ENCODE measurements at regions not wholly inside any gene's neighbourhood (a gene's known extent, or its start where the extent isn't known, plus 50 kb on each side); places are given as distances from the start of the nearest gene placed in this dataset.

DNA sequence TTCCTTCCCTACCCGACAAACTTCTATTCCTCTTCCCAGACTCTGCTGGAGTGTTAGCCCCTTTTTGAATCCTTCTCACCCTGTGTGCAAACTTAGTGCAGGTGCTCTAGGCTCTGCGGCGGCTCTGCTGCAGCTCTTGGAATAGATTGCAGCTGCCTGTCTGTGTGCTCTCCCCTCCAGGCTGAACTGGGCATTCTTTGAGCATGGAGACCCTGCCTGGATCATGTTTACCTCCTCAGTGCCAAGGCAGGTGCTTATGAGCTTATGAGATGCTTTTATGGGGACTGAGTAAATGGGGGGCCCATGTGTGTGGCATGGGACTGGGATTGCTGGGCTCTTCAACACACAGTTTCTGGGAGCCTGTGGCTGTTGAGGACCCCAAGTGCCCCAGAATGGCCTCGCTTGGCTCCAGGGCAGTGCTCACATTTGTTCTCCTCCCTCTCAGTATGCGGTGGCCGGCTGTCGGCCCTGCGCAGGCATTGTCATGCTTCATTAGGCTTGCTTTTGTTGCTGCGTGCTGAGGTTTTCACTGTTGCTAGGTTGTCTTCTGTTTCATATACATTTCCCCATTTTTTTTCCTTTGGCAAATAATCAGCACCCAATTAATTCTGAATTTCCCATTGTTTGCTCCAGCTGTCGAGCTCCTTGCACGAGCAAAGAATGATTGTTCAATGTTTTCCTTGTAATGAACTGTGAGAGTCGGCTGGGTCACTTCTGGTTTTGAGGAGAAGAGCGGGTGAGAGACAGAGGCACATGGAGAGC lies 185.5 kb upstream of the NLRP1 start:
- TF ChIP-seq, protein P1, sequence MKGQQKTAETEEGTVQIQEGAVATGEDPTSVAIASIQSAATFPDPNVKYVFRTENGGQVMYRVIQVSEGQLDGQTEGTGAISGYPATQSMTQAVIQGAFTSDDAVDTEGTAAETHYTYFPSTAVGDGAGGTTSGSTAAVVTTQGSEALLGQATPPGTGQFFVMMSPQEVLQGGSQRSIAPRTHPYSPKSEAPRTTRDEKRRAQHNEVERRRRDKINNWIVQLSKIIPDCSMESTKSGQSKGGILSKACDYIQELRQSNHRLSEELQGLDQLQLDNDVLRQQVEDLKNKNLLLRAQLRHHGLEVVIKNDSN (IDR thresholded peaks at IDR 0.05): no peak

DNA sequence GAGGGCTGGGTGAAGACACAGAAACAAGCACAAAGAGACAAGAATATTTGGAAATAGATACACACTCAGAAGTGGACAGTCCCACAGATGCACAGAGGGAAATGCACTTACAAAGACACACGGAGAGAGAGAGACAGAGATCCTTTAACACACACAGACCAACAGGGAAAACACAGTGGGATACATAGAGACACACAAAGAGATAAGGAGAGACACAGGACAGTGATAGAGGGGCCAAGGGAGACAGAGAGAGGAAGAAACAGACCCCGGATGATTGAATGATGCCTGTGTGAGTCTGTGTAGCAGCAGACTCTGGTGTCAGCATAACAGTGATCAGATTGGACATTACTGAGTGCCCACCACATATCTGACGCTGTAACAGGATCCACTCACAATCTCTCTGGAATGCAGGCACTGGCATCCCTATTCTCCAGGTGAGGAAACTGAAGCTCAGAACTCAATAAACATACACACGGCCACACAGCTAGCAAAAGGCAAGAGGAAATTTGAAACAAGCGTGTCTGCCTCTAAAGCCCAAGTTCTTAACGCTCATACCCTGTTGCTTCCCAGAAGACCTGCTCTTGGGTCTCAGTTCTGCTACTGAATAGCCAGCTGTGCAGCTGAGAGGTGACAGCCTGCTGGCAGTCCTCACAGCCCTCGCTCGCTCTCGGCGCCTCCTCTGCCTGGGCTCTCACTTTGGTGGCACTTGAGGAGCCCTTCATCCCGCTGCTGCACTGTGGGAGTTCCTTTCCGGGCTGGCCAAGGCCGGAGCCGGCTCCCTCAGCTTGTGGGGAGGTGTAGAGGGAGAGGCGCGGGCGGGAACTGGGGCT lies 186.3 kb upstream of the NLRP1 start:
- TF ChIP-seq FOXM1 (IDR thresholded peaks at IDR 0.05; ENCODE audit: borderline replicate concordance, low read depth): no peak
- TF ChIP-seq EGR1 (IDR thresholded peaks at IDR 0.05): no peak
- TF ChIP-seq, protein P2, sequence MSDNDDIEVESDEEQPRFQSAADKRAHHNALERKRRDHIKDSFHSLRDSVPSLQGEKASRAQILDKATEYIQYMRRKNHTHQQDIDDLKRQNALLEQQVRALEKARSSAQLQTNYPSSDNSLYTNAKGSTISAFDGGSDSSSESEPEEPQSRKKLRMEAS (IDR thresholded peaks at IDR 0.05): no peak
- TF ChIP-seq YY1 (IDR thresholded peaks at IDR 0.05; ENCODE audit: low read depth): no peak
- no peak for TF ChIP-seq TAF1 (IDR thresholded peaks at IDR 0.05; ENCODE audit: low read depth)
- TF ChIP-seq NFIC (IDR thresholded peaks at IDR 0.05): no peak
- TF ChIP-seq ZBTB7A (IDR thresholded peaks at IDR 0.05; ENCODE audit: low read depth): no peak
- TF ChIP-seq TEAD4 (IDR thresholded peaks at IDR 0.05): no peak
- TF ChIP-seq RAD21 (IDR thresholded peaks at IDR 0.05; ENCODE audit: low read depth): no peak
- no peak for TF ChIP-seq CEBPB (IDR thresholded peaks at IDR 0.05)
- TF ChIP-seq, protein P1 (IDR thresholded peaks at IDR 0.05): no peak
- TF ChIP-seq EP300 (IDR thresholded peaks at IDR 0.05; ENCODE audit: borderline replicate concordance): no peak
- TF ChIP-seq CREB1 (IDR thresholded peaks at IDR 0.05; ENCODE audit: low read depth): no peak
- TF ChIP-seq, protein P3, sequence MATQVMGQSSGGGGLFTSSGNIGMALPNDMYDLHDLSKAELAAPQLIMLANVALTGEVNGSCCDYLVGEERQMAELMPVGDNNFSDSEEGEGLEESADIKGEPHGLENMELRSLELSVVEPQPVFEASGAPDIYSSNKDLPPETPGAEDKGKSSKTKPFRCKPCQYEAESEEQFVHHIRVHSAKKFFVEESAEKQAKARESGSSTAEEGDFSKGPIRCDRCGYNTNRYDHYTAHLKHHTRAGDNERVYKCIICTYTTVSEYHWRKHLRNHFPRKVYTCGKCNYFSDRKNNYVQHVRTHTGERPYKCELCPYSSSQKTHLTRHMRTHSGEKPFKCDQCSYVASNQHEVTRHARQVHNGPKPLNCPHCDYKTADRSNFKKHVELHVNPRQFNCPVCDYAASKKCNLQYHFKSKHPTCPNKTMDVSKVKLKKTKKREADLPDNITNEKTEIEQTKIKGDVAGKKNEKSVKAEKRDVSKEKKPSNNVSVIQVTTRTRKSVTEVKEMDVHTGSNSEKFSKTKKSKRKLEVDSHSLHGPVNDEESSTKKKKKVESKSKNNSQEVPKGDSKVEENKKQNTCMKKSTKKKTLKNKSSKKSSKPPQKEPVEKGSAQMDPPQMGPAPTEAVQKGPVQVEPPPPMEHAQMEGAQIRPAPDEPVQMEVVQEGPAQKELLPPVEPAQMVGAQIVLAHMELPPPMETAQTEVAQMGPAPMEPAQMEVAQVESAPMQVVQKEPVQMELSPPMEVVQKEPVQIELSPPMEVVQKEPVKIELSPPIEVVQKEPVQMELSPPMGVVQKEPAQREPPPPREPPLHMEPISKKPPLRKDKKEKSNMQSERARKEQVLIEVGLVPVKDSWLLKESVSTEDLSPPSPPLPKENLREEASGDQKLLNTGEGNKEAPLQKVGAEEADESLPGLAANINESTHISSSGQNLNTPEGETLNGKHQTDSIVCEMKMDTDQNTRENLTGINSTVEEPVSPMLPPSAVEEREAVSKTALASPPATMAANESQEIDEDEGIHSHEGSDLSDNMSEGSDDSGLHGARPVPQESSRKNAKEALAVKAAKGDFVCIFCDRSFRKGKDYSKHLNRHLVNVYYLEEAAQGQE (IDR thresholded peaks at IDR 0.05; ENCODE audit: low read depth): no peak
- TF ChIP-seq TCF12 (IDR thresholded peaks at IDR 0.05; ENCODE audit: low read depth): no peak

DNA sequence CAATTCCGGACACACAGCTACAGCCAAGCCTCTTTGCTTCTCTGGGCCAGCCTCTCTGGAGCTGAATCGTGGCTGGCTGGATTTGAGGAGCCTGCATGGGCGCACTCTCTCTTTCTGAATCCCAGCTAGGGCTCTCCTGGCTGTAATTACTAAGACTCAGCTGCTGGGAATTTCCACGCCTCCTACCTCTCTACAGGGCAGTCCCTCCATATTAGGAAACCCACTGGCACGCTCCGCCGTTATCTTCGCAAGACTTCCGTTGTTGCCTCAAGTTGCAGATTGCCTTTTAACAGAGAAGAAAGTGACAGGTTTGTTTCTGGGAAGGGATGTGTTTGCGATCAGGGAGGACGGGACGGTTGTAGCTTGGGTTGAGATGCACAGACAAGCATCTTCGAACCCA lies 188.4 kb upstream of the NLRP1 start:
- TF ChIP-seq EP300 (IDR thresholded peaks at IDR 0.05; ENCODE audit: borderline replicate concordance): no peak
- TF ChIP-seq TAF1 (IDR thresholded peaks at IDR 0.05; ENCODE audit: low read depth): no peak
- no peak for TF ChIP-seq TCF12 (IDR thresholded peaks at IDR 0.05; ENCODE audit: low read depth)
- TF ChIP-seq RAD21 (IDR thresholded peaks at IDR 0.05; ENCODE audit: low read depth): no peak
- no peak for TF ChIP-seq YY1 (IDR thresholded peaks at IDR 0.05; ENCODE audit: low read depth)
- TF ChIP-seq, protein P1 (IDR thresholded peaks at IDR 0.05): no peak
- TF ChIP-seq ZBTB7A (IDR thresholded peaks at IDR 0.05; ENCODE audit: low read depth): no peak
- TF ChIP-seq, protein P3 (IDR thresholded peaks at IDR 0.05; ENCODE audit: low read depth): no peak

DNA sequence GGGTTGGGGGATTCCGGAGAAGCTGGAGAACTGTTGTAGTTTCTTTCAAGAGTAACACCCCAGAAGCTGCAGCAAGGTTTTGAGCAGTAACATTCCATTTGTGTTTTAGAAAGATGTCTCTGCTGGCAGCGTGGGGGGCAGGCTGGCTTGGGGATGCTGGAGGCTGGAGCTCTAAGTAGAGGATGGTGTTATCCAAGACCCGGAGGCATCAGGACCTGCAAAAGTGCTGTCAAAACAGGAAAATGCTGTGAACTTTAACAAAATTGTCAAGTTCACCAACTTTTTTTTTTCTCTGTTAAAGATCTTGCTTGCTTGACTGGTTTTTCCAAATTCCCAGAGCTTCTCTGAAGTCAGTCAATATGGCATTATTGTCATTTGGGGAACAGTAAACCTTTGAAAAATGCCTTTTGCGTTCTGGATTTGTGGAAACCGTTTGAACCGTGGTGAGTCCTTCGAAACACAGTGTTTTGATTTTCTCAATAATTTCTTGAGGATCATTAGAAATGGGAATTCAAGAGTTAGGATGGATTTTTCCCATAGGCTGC lies 189.6 kb upstream of the NLRP1 start:
- TF ChIP-seq TCF12 (IDR thresholded peaks at IDR 0.05; ENCODE audit: low read depth): no peak
- TF ChIP-seq ZBTB7A (IDR thresholded peaks at IDR 0.05; ENCODE audit: low read depth): no peak
- no peak for TF ChIP-seq TAF1 (IDR thresholded peaks at IDR 0.05; ENCODE audit: low read depth)
- no peak for TF ChIP-seq CREB1 (IDR thresholded peaks at IDR 0.05; ENCODE audit: low read depth)
- TF ChIP-seq RAD21 (IDR thresholded peaks at IDR 0.05; ENCODE audit: low read depth): no peak
- no peak for TF ChIP-seq EP300 (IDR thresholded peaks at IDR 0.05; ENCODE audit: borderline replicate concordance)
- TF ChIP-seq, protein P2 (IDR thresholded peaks at IDR 0.05): no peak
- no peak for TF ChIP-seq YY1 (IDR thresholded peaks at IDR 0.05; ENCODE audit: low read depth)

DNA sequence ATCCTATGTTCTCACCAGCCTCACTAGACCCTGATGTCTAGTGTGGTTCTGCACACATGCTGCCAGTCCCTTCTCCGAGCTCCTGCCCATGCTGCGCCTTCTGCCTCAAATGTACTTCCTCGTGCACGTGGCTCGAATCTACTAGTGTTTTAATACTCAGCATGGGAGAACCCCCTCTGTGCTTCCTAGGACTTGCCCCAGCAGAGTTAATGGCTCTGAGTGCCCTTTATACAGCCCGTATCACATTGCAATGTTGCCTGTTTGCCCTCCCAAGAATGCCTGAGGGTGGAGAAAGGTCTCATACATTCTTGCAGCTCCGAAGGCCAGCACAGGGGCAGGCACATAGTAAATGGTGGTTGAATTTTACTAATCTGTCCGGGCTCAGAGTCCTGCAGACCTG lies 190.8 kb upstream of the NLRP1 start:
- TF ChIP-seq CEBPB (IDR thresholded peaks at IDR 0.05) (no peak), TEAD4 (IDR thresholded peaks at IDR 0.05) (no peak), TCF12 (IDR thresholded peaks at IDR 0.05; ENCODE audit: low read depth) (no peak), CREB1 (IDR thresholded peaks at IDR 0.05; ENCODE audit: low read depth) (no peak), TAF1 (IDR thresholded peaks at IDR 0.05; ENCODE audit: low read depth) (no peak), RAD21 (IDR thresholded peaks at IDR 0.05; ENCODE audit: low read depth) (no peak), FOXM1 (IDR thresholded peaks at IDR 0.05; ENCODE audit: borderline replicate concordance, low read depth) (no peak)
- TF ChIP-seq, protein P3 (IDR thresholded peaks at IDR 0.05; ENCODE audit: low read depth): no peak
- TF ChIP-seq, protein P1 (IDR thresholded peaks at IDR 0.05): no peak
- TF ChIP-seq, protein P2 (IDR thresholded peaks at IDR 0.05): no peak

All from Ishikawa (cell line).